Hepatocyte (in vitro differentiated cells): ENCODE measurements at regions not wholly inside any gene's neighbourhood (a gene's known extent, or its start where the extent isn't known, plus 50 kb on each side); places are given as distances from the start of the nearest gene placed in this dataset.

Experiments
- EZH2 ChIP-seq: fragments of 200-600 bp; sonication (generic); IDR thresholded peaks from 2 replicates; pipeline ENCODE4 v1.6.1; 2016; ENCODE audit warnings: antibody characterized with exemption, mild to moderate bottlenecking, borderline replicate concordance
- EZH2phosphoT487 ChIP-seq: fragments of 200-600 bp; sonication (generic); IDR thresholded peaks from one replicate; pipeline ENCODE4 v1.6.1; 2018; ENCODE audit warnings: antibody characterized with exemption, mild to moderate bottlenecking, low read depth, moderate library complexity; ENCODE audit not compliant: unreplicated experiment, severe bottlenecking
- TF ChIP-seq, protein P1 (sequence below): fragments of 200-600 bp; sonication (generic); IDR thresholded peaks from 2 replicates; pipeline ENCODE4 v1.5.1; 2016; ENCODE audit warnings: antibody characterized with exemption, mild to moderate bottlenecking; ENCODE audit not compliant: poor library complexity

DNA sequence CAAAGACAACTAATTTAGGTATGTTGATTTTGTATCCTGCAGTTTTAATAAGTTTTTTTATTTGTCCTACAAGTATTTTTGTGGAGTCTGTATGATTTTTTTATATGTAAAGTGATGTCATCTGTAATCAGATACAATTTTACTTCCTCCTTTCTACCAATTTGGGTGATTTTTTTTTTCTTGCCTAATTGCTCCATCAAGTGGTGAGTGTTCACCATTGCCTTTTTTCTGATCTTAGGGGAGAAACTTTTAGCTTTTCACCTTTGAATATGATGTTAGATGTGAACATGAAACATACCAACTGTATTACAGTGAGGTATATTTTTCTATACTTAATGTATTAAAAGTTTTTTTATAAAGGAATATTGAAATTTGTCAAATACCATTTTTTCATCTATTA, 362.3 kb downstream of the PABPC4L start:
- TF ChIP-seq, protein P1, sequence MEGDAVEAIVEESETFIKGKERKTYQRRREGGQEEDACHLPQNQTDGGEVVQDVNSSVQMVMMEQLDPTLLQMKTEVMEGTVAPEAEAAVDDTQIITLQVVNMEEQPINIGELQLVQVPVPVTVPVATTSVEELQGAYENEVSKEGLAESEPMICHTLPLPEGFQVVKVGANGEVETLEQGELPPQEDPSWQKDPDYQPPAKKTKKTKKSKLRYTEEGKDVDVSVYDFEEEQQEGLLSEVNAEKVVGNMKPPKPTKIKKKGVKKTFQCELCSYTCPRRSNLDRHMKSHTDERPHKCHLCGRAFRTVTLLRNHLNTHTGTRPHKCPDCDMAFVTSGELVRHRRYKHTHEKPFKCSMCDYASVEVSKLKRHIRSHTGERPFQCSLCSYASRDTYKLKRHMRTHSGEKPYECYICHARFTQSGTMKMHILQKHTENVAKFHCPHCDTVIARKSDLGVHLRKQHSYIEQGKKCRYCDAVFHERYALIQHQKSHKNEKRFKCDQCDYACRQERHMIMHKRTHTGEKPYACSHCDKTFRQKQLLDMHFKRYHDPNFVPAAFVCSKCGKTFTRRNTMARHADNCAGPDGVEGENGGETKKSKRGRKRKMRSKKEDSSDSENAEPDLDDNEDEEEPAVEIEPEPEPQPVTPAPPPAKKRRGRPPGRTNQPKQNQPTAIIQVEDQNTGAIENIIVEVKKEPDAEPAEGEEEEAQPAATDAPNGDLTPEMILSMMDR: no peak
- no peak for TF ChIP-seq EZH2phosphoT487
- no peak for TF ChIP-seq EZH2
